DND-41 (cell line): ENCODE measurements at regions not wholly inside any gene's neighbourhood (a gene's known extent, or its start where the extent isn't known, plus 50 kb on each side); places are given as distances from the start of the nearest gene placed in this dataset.
"Not testable (repeated sequence)": the region's sequence is repeated elsewhere in the genome, so short reads cannot be mapped to it uniquely, and the experiment has no call there.

ENCODE experiments used
- ATAC-seq: fragments of 200-7000 bp; cut with Tn5 transposase; 3 replicates; pipeline ENCODE4 v1.9.1; 2021; ENCODE audit warnings: low read depth; ENCODE audit not compliant: insufficient read depth
- DNase-seq: peaks from one replicate; pipeline ENCODE4 v3.0.0-alpha.2; 2020
- H2AFZ ChIP-seq: 2 replicates; pipeline ENCODE4 v1.6.0; 2012; ENCODE audit warnings: low read depth, low read length
- H3K27ac ChIP-seq: 2 replicates; pipeline ENCODE4 v1.5.1; 2012; ENCODE audit warnings: low read length, inconsistent platforms
- H3K27me3 ChIP-seq: fragments of 200-600 bp; sonication (generic); 2 replicates; pipeline ENCODE4 v1.6.0; 2012; ENCODE audit warnings: low read length, mild to moderate bottlenecking, inconsistent platforms; ENCODE audit not compliant: insufficient read depth, poor library complexity
- H3K36me3 ChIP-seq: 2 replicates; pipeline ENCODE4 v1.5.1; 2012; ENCODE audit warnings: low read length, inconsistent platforms; ENCODE audit not compliant: insufficient read depth
- H3K4me1 ChIP-seq: 2 replicates; pipeline ENCODE4 v1.5.1; 2012; ENCODE audit warnings: mild to moderate bottlenecking, low read length; ENCODE audit not compliant: insufficient read depth
- H3K4me2 ChIP-seq: 2 replicates; pipeline ENCODE4 v1.6.0; 2012; ENCODE audit warnings: mild to moderate bottlenecking, moderate library complexity, low read length, inconsistent platforms; ENCODE audit not compliant: insufficient read depth
- H3K4me3 ChIP-seq, 2 experiments: fragments of 200-600 bp in 1 of 2; shearing (Covaris generic) in 1 of 2; 2 replicates each; pipeline ENCODE4 v1.5.1; 2012 to 2016; ENCODE audit warnings: inconsistent platforms in 2 of 2, low read length in 2 of 2, mild to moderate bottlenecking in 2 of 2, low read depth in 1 of 2, moderate library complexity in 1 of 2
- H3K79me2 ChIP-seq: 2 replicates; pipeline ENCODE4 v1.6.0; 2012; ENCODE audit warnings: low read length, inconsistent platforms; ENCODE audit not compliant: insufficient read depth
- H3K9ac ChIP-seq: 2 replicates; pipeline ENCODE4 v1.6.0; 2012; ENCODE audit warnings: low read depth, mild to moderate bottlenecking, inconsistent platforms, low read length, moderate library complexity
- H3K9me3 ChIP-seq: 2 replicates; pipeline ENCODE4 v1.5.1; 2012; ENCODE audit warnings: low read length, moderate library complexity, mild to moderate bottlenecking, inconsistent platforms; ENCODE audit not compliant: insufficient read depth, severe bottlenecking
- H4K20me1 ChIP-seq: 2 replicates; pipeline ENCODE4 v1.6.0; 2012; ENCODE audit warnings: low read length; ENCODE audit not compliant: insufficient read depth
- CTCF ChIP-seq: IDR thresholded peaks from 2 replicates; pipeline ENCODE4 v1.5.1; 2012; ENCODE audit warnings: borderline replicate concordance, low read length, moderate library complexity, mild to moderate bottlenecking; ENCODE audit not compliant: poor library complexity, severe bottlenecking; ENCODE audit errors: extremely low read depth
- EZH2 ChIP-seq: IDR thresholded peaks from 3 replicates; pipeline ENCODE4 v1.6.1; 2012; ENCODE audit warnings: borderline replicate concordance, low read depth, mild to moderate bottlenecking, moderate library complexity, low read length, inconsistent platforms; ENCODE audit not compliant: severe bottlenecking

GRCh38 chr2:740322-741194, 63.4 kb upstream of the TMEM18 start:
- peak overlapping the region; percentile 70 for H3K4me2 ChIP-seq
- H3K9ac ChIP-seq = peak overlapping the region; percentile 52
- peak overlapping the region; percentile 25 for H3K27ac ChIP-seq

GRCh38 chr2:739864-740321, 62.7 kb upstream of the TMEM18 start:
- peak overlapping the region; percentile 25; the same call in 1 of the 2 replicates for H3K27ac ChIP-seq
- H3K4me3 ChIP-seq = peak overlapping the region in 1 of 2 experiments; percentile 58; a peak in 3 of 4 replicates
- not testable (repeated sequence) for ATAC-seq, H3K36me3 ChIP-seq, H3K9me3 ChIP-seq, H3K79me2 ChIP-seq, DNase-seq, H3K27me3 ChIP-seq, H4K20me1 ChIP-seq
- H3K9ac ChIP-seq = peak overlapping the region; percentile 52
- H2AFZ ChIP-seq = peak overlapping the region; percentile 73; the same call in 1 of the 2 replicates
- peak overlapping the region; percentile 70 for H3K4me2 ChIP-seq
- H3K4me1 ChIP-seq = peaks cover 23% of the 10 kb centered on the region

More at GRCh38 chr2:740322-741194, 63.4 kb upstream of the TMEM18 start:
- DNase-seq = peak; percentile 60
- H3K27me3 ChIP-seq, H3K9me3 ChIP-seq, H3K79me2 ChIP-seq, H4K20me1 ChIP-seq, H3K36me3 ChIP-seq: not testable (repeated sequence)
- H3K4me3 ChIP-seq = peak overlapping the region in 1 of 2 experiments; percentile 58; a peak in 3 of 4 replicates
- H3K4me1 ChIP-seq = peaks cover 23% of the 10 kb centered on the region
- peak; percentile 4 for TF ChIP-seq CTCF
- H2AFZ ChIP-seq = peak overlapping the region; percentile 73
- peak; percentile 73 for ATAC-seq

- Histone ChIP-seq H3K9ac (no peak overlapping the region), H3K36me3 (no peaks in the 10 kb centered on the region), H3K4me1 (peaks cover 23% of the 10 kb centered on the region), H3K79me2 (no peaks in the 10 kb centered on the region), H3K27me3 (no peaks in the 10 kb centered on the region), H3K4me3 (no peak overlapping the region), H2AFZ (no peak overlapping the region), H3K27ac (no peak overlapping the region), H3K4me2 (no peak overlapping the region), H3K9me3 (no peaks in the 10 kb centered on the region), H4K20me1 (no peaks in the 10 kb centered on the region)
- ATAC-seq = no peak
- TF ChIP-seq EZH2 (no peak), CTCF (no peak)
- DNase-seq = no peak
Measured at GRCh38 chr2:736939-737338, 59.7 kb upstream of the TMEM18 start.

GRCh38 chr2:735670-736218, 58.5 kb upstream of the TMEM18 start:
- Histone ChIP-seq H3K4me3 (no peak overlapping the region), H3K27ac (no peak overlapping the region), H3K79me2 (no peaks in the 10 kb centered on the region), H3K4me2 (no peak overlapping the region), H2AFZ (0 out of 2 replicates have a peak overlapping the region, but pooled peaks have one; percentile 1), H4K20me1 (no peaks in the 10 kb centered on the region), H3K9me3 (no peaks in the 10 kb centered on the region), H3K27me3 (no peaks in the 10 kb centered on the region), H3K36me3 (no peaks in the 10 kb centered on the region), H3K4me1 (peaks cover 15% of the 10 kb centered on the region), H3K9ac (no peak overlapping the region)
- DNase-seq (no peak), ATAC-seq (peak; percentile 54; the same call in 2 of the 3 replicates)
- TF ChIP-seq EZH2 = no peak
- peak; percentile 46 for TF ChIP-seq CTCF
